ENCODE measurements at regions not wholly inside any gene's neighbourhood (a gene's known extent, or its start where the extent isn't known, plus 50 kb on each side); places are given as distances from the start of the nearest gene placed in this dataset.

DNA sequence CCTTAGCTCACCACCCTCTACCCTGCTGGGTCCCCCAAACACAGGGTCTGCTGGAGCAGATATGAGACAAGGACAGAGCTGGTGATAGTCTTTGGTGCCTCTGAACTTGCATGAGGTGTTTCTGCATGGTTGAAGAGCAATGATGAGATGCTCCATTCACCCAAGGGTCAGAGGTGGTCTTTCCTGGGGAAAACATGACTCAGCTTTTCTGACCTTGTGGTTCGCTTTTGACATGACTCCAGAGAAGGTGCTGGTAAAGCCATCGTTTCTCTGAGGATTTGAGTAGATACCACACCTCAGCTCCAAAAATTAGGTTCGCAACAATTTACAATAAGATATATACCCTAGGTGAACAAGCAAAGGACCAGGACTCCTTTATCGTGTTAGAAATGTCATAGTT, 304.8 kb downstream of the DHX35 start:
- 89% methylated on average over 4 of the region's 4 CpGs for WGBS
- Histone ChIP-seq H3K36me3 (ENCODE audit: insufficient read depth, low read length) (no peaks in the 10 kb centered on the region), H3K9me3 (ENCODE audit: insufficient read depth, low read depth, low read length) (no peaks in the 10 kb centered on the region), H3K4me1 (ENCODE audit: insufficient read depth, low read length) (peaks cover 7% of the 10 kb centered on the region; the same call in 1 of the 2 replicates), H3K9ac (ENCODE audit: low read depth, low read length) (no peak overlapping the region), H3K27me3 (ENCODE audit: insufficient read depth, low read length) (no peaks in the 10 kb centered on the region), H3K4me3 (ENCODE audit: low read length) (no peak overlapping the region), H3K27ac (ENCODE audit: low read depth, low read length) (no peak overlapping the region)

DNA sequence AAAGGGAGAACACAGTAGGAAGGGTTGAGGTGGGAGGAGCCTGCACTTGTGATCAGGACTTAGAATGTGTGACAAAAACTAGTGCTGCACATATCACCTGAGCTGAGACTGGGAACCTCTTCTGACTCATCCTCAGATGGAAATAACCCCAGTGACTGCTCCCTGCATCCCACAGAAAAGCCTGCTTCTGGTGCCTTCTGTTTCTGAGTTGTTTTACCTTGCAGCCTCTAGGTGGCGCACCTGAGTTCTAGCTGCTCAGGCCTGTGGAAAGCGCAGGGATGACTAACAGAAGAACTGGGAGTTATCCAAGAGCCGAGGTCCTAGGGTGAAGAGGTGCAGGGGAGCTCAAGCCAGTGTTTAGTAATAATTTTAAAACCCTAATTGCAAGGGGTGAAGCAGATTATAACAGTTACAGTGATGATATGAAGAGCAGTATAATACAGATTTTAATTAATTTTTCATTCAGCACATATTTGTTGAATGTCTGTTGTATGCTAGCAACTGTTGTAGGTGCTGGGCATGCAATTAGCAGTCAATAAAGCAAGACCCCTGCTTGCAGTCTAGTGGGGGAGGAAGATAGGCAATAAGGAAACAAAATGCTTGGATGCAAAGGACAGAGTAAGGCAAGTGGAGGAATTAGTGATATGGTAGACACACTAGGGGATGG, 302.5 kb downstream of the DHX35 start:
- no peaks in the 10 kb centered on the region for H3K4me1 ChIP-seq (ENCODE audit: insufficient read depth, low read length)
- H3K9me3 ChIP-seq (ENCODE audit: insufficient read depth, low read depth, low read length), result no peaks in the 10 kb centered on the region
- H3K4me3 ChIP-seq (ENCODE audit: low read length), result no peak overlapping the region
- H3K27me3 ChIP-seq (ENCODE audit: insufficient read depth, low read length), result no peaks in the 10 kb centered on the region
- H3K9ac ChIP-seq (ENCODE audit: low read depth, low read length), result no peak overlapping the region
- H3K36me3 ChIP-seq (ENCODE audit: insufficient read depth, low read length), result no peaks in the 10 kb centered on the region
- 20% methylated on average over 3 of the region's 3 CpGs for WGBS
- no peak overlapping the region for H3K27ac ChIP-seq (ENCODE audit: low read depth, low read length)

DNA sequence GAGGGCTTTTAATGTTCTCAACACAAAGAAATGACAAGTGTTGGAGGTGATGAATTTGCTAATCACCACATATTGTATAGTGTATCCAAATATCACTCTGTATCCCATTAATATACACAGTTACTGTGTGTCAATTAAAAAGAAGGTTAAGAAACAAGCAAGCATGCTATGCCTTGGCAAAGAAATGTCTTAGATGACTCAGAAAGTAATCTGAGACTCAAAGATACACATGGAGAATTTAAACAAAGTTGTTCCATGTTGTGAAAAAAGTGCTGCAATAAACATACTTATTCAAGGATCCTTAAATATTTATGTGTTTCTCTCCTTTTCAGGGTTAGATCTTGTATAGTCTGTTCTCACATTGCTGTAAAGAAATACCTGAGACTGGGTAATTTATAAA, 300.9 kb downstream of the DHX35 start:
- Histone ChIP-seq H3K9me3 (ENCODE audit: insufficient read depth, low read depth, low read length) (no peaks in the 10 kb centered on the region), H3K27me3 (ENCODE audit: insufficient read depth, low read length) (no peaks in the 10 kb centered on the region)

GRCh38 chr20:39259808-39260207, 297.7 kb downstream of the DHX35 start:
- WGBS, result 90% methylated on average over 2 of the region's 2 CpGs
- H3K9me3 ChIP-seq (ENCODE audit: insufficient read depth, low read depth, low read length), result no peaks in the 10 kb centered on the region
- no peaks in the 10 kb centered on the region for H3K36me3 ChIP-seq (ENCODE audit: insufficient read depth, low read length)
- H3K9ac ChIP-seq (ENCODE audit: low read depth, low read length), result no peak overlapping the region
- no peak overlapping the region for H3K27ac ChIP-seq (ENCODE audit: low read depth, low read length)
- no peaks in the 10 kb centered on the region for H3K4me1 ChIP-seq (ENCODE audit: insufficient read depth, low read length)
- no peak overlapping the region for H3K4me3 ChIP-seq (ENCODE audit: low read length)
- no peaks in the 10 kb centered on the region for H3K27me3 ChIP-seq (ENCODE audit: insufficient read depth, low read length)

More for the DNA sequence above, 300.9 kb downstream of the DHX35 start:
- Histone ChIP-seq H3K36me3 (ENCODE audit: insufficient read depth, low read length) (no peaks in the 10 kb centered on the region), H3K9ac (ENCODE audit: low read depth, low read length) (no peak overlapping the region), H3K4me3 (ENCODE audit: low read length) (no peak overlapping the region), H3K27ac (ENCODE audit: low read depth, low read length) (no peak overlapping the region), H3K4me1 (ENCODE audit: insufficient read depth, low read length) (no peaks in the 10 kb centered on the region)

DNA sequence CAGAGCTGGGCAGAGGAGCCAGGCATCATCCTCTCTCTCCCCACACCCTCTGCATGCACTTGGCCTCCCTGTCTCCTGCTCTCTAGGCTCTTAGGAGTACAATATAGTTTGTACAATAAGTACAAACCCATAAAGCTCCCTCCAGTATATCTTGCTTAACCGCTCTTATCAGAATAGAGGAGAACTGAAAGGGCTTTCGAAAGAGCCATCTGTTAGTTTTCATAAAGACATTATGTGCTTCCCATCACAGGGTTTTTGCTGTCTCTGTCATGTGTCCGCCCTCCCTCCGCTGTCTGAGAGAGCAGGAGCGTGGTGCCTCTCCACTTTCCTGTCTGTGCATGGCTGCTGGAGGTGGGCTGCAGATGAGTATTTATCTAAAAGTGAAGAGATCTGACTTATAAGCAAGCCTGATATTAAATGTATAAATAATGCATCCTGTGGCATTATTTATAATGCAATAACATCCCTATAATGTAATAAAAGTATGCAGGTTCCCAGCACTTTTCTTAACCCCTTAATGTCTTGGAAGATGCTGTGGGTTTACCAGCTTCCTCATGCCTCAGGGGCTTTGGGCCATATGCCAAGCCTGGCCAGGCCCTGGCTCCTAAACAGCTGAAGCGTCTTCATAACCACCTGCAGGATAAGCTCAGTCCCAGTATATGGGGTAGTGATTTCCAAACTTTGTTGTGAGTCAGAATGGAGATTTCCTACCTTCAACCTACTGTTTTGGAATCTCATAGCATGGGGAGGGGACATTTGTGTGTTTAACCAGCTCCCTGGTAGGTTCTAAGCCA, 297.1 kb downstream of the DHX35 start:
- no peaks in the 10 kb centered on the region for H3K27me3 ChIP-seq (ENCODE audit: insufficient read depth, low read length)
- H3K4me1 ChIP-seq (ENCODE audit: insufficient read depth, low read length), result no peaks in the 10 kb centered on the region
- no peaks in the 10 kb centered on the region for H3K9me3 ChIP-seq (ENCODE audit: insufficient read depth, low read depth, low read length)
- H3K9ac ChIP-seq (ENCODE audit: low read depth, low read length), result no peak overlapping the region
- 97% methylated on average over 6 of the region's 6 CpGs for whole genome bisulfite sequencing
- H3K27ac ChIP-seq (ENCODE audit: low read depth, low read length), result no peak overlapping the region
- H3K4me3 ChIP-seq (ENCODE audit: low read length), result no peak overlapping the region
- H3K36me3 ChIP-seq (ENCODE audit: insufficient read depth, low read length), result no peaks in the 10 kb centered on the region

GRCh38 chr20:39258253-39258652, 296.1 kb downstream of the DHX35 start:
- H3K27ac ChIP-seq (ENCODE audit: low read depth, low read length), result no peak overlapping the region
- WGBS, result 89% methylated on average over 3 of the region's 4 CpGs

DNA sequence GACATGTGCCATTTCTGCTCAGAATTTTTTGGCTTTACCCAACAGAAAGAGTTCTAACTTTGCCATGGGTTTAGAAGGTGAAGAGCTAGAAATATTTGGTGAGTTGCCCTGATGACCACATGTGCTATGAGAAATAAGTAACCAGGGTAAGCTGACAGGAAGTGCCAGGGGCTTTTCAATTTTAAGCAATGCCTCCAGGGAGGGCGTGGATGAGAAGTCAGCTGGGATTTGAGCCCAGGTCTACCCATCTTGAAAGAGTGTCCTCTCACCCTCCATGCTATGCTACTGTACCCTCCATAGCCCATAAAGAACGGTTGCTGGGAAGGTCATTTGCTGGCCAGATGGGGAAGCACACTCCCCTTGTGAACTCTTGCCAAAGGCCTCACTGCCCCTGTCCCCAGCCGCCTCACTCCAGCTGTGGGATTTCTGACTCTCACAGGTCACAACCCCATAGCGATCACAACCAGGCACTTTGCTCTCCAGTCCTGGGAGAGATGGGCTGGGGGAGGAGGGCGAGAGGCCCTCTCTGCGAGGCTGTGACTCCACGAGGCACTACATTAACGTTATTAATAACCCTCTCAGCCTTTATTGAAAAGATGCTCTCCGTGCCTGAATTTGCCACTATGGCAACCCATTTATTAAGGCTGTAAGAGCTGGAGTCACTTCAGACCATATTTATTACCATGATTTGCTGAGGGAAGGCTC, 291.1 kb downstream of the DHX35 start:
- Histone ChIP-seq H3K9ac (ENCODE audit: low read depth, low read length) (no peak overlapping the region), H3K9me3 (ENCODE audit: insufficient read depth, low read depth, low read length) (no peaks in the 10 kb centered on the region), H3K27me3 (ENCODE audit: insufficient read depth, low read length) (no peaks in the 10 kb centered on the region), H3K36me3 (ENCODE audit: insufficient read depth, low read length) (no peaks in the 10 kb centered on the region), H3K4me3 (ENCODE audit: low read length) (no peak overlapping the region), H3K4me1 (ENCODE audit: insufficient read depth, low read length) (no peaks in the 10 kb centered on the region), H3K27ac (ENCODE audit: low read depth, low read length) (no peak overlapping the region)
- WGBS, result 86% methylated on average over 8 of the region's 9 CpGs

More at GRCh38 chr20:39258253-39258652, 296.1 kb downstream of the DHX35 start:
- Histone ChIP-seq H3K4me3 (ENCODE audit: low read length) (no peak overlapping the region), H3K36me3 (ENCODE audit: insufficient read depth, low read length) (no peaks in the 10 kb centered on the region), H3K27me3 (ENCODE audit: insufficient read depth, low read length) (no peaks in the 10 kb centered on the region), H3K4me1 (ENCODE audit: insufficient read depth, low read length) (no peaks in the 10 kb centered on the region), H3K9me3 (ENCODE audit: insufficient read depth, low read depth, low read length) (no peaks in the 10 kb centered on the region), H3K9ac (ENCODE audit: low read depth, low read length) (no peak overlapping the region)

DNA sequence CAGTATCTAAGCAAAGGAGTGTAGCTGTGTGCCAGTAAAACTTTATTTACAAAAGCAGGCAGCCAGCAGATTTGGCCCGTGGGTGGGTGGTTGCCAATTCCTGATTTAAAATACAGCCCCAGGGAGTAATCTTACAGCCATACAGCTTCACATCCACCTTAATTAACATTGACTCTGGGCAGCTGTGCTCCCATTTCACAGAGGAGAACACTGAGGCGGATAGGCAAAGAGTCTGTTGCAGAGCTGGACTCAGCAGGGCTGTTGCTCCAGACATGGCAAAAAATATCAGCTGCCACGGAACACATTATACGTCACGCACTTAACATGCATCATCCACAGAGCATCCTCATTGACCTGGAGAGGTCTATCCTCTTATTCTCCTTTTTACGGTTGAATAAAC, 289.9 kb downstream of the DHX35 start:
- no peaks in the 10 kb centered on the region for H3K27me3 ChIP-seq (ENCODE audit: insufficient read depth, low read length)
- WGBS, result 94% methylated on average over 6 of the region's 6 CpGs
- no peaks in the 10 kb centered on the region for H3K9me3 ChIP-seq (ENCODE audit: insufficient read depth, low read depth, low read length)
- no peaks in the 10 kb centered on the region for H3K4me1 ChIP-seq (ENCODE audit: insufficient read depth, low read length)
- no peak overlapping the region for H3K27ac ChIP-seq (ENCODE audit: low read depth, low read length)
- no peaks in the 10 kb centered on the region for H3K36me3 ChIP-seq (ENCODE audit: insufficient read depth, low read length)
- H3K9ac ChIP-seq (ENCODE audit: low read depth, low read length), result no peak overlapping the region
- no peak overlapping the region for H3K4me3 ChIP-seq (ENCODE audit: low read length)

GRCh38 chr20:39249798-39250197, 287.7 kb downstream of the DHX35 start:
- no peaks in the 10 kb centered on the region for H3K36me3 ChIP-seq (ENCODE audit: insufficient read depth, low read length)
- H3K9me3 ChIP-seq (ENCODE audit: insufficient read depth, low read depth, low read length), result no peaks in the 10 kb centered on the region
- no peaks in the 10 kb centered on the region for H3K4me1 ChIP-seq (ENCODE audit: insufficient read depth, low read length)
- H3K27me3 ChIP-seq (ENCODE audit: insufficient read depth, low read length), result no peaks in the 10 kb centered on the region
- no peak overlapping the region for H3K27ac ChIP-seq (ENCODE audit: low read depth, low read length)
- no peak overlapping the region for H3K9ac ChIP-seq (ENCODE audit: low read depth, low read length)
- no peak overlapping the region for H3K4me3 ChIP-seq (ENCODE audit: low read length)
- 89% methylated on average over 4 of the region's 4 CpGs for WGBS

GRCh38 chr20:39248862-39249485, 286.8 kb downstream of the DHX35 start:
- Histone ChIP-seq H3K36me3 (ENCODE audit: insufficient read depth, low read length) (no peaks in the 10 kb centered on the region), H3K9ac (ENCODE audit: low read depth, low read length) (no peak overlapping the region), H3K27me3 (ENCODE audit: insufficient read depth, low read length) (no peaks in the 10 kb centered on the region), H3K4me1 (ENCODE audit: insufficient read depth, low read length) (no peaks in the 10 kb centered on the region), H3K9me3 (ENCODE audit: insufficient read depth, low read depth, low read length) (no peaks in the 10 kb centered on the region), H3K27ac (ENCODE audit: low read depth, low read length) (no peak overlapping the region), H3K4me3 (ENCODE audit: low read length) (no peak overlapping the region)
